HEK293 (cell line): ENCODE measurements at regions not wholly inside any gene's neighbourhood (a gene's known extent, or its start where the extent isn't known, plus 50 kb on each side); places are given as distances from the start of the nearest gene placed in this dataset.

ENCODE experiments used
- SP2 ChIP-seq: fragments of 450-650 bp; formaldehyde crosslinking; IDR thresholded peaks from 2 replicates; pipeline ENCODE4 v1.5.1; 2016; ENCODE audit warnings: missing biosample characterization, missing genetic modification characterization
- ZFP37 ChIP-seq: fragments of 450-650 bp; formaldehyde crosslinking; IDR thresholded peaks from 2 replicates; pipeline ENCODE4 v1.5.1; 2016; ENCODE audit warnings: missing biosample characterization, missing genetic modification characterization
- ZNF138 ChIP-seq: fragments of 450-650 bp; formaldehyde crosslinking; IDR thresholded peaks from 2 replicates; pipeline ENCODE4 v1.5.1; 2016; ENCODE audit warnings: missing biosample characterization, missing genetic modification characterization, borderline replicate concordance
- ZNF416 ChIP-seq: fragments of 450-650 bp; formaldehyde crosslinking; IDR thresholded peaks from 2 replicates; pipeline ENCODE4 v1.5.1; 2016; ENCODE audit warnings: missing biosample characterization, missing genetic modification characterization
- ZNF544 ChIP-seq: fragments of 450-650 bp; formaldehyde crosslinking; IDR thresholded peaks from 2 replicates; pipeline ENCODE4 v1.5.0; 2017; ENCODE audit warnings: missing biosample characterization, missing genetic modification characterization
- ZNF76 ChIP-seq: fragments of 450-650 bp; formaldehyde crosslinking; IDR thresholded peaks from 2 replicates; pipeline ENCODE4; 2016; ENCODE audit warnings: low read depth, missing biosample characterization, missing genetic modification characterization, borderline replicate concordance
- ZNF792 ChIP-seq: fragments of 450-650 bp; formaldehyde crosslinking; IDR thresholded peaks from 2 replicates; pipeline ENCODE4 v1.5.1; 2016; ENCODE audit warnings: missing biosample characterization, missing genetic modification characterization
- TF ChIP-seq, protein P1 (sequence below): fragments of 450-650 bp; formaldehyde crosslinking; IDR thresholded peaks from 2 replicates; pipeline ENCODE4 v1.5.1; 2016; ENCODE audit warnings: missing biosample characterization, missing genetic modification characterization
- TF ChIP-seq, protein P2 (sequence below): fragments of 450-650 bp; formaldehyde crosslinking; IDR thresholded peaks from 2 replicates; pipeline ENCODE4 v1.5.1; 2016; ENCODE audit warnings: missing biosample characterization, missing genetic modification characterization

DNA sequence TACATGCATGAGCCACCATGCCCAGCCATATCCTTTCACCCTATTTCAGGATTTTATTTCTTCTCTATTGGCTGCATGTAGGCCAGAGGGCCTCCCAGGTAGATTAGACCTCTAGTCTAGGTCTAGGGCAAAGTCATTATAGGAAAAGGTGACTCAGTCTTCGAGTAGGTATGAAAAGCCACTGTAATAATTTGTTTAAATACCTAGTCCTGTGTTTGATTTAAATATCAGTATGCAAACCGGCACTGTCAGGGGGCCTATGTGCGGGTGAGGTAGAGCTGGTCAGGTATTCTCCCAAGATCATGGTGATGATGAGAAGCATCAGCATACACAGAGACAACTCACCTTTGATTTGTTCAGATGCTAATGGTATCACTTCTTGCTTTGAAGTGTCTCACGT, 101.4 kb upstream of the UMPS start:
- no peak for TF ChIP-seq SP2 (tag by site-specific recombination)
- TF ChIP-seq, protein P1, sequence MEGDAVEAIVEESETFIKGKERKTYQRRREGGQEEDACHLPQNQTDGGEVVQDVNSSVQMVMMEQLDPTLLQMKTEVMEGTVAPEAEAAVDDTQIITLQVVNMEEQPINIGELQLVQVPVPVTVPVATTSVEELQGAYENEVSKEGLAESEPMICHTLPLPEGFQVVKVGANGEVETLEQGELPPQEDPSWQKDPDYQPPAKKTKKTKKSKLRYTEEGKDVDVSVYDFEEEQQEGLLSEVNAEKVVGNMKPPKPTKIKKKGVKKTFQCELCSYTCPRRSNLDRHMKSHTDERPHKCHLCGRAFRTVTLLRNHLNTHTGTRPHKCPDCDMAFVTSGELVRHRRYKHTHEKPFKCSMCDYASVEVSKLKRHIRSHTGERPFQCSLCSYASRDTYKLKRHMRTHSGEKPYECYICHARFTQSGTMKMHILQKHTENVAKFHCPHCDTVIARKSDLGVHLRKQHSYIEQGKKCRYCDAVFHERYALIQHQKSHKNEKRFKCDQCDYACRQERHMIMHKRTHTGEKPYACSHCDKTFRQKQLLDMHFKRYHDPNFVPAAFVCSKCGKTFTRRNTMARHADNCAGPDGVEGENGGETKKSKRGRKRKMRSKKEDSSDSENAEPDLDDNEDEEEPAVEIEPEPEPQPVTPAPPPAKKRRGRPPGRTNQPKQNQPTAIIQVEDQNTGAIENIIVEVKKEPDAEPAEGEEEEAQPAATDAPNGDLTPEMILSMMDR (tag by site-specific recombination): no peak
- no peak for TF ChIP-seq ZNF544 (tag by site-specific recombination)
- no peak for TF ChIP-seq ZNF138 (tag by site-specific recombination)
- no peak for TF ChIP-seq ZNF416 (tag by site-specific recombination)
- TF ChIP-seq ZFP37 (tag by site-specific recombination): no peak
- no peak for TF ChIP-seq ZNF792 (tag by site-specific recombination)
- TF ChIP-seq, protein P2, sequence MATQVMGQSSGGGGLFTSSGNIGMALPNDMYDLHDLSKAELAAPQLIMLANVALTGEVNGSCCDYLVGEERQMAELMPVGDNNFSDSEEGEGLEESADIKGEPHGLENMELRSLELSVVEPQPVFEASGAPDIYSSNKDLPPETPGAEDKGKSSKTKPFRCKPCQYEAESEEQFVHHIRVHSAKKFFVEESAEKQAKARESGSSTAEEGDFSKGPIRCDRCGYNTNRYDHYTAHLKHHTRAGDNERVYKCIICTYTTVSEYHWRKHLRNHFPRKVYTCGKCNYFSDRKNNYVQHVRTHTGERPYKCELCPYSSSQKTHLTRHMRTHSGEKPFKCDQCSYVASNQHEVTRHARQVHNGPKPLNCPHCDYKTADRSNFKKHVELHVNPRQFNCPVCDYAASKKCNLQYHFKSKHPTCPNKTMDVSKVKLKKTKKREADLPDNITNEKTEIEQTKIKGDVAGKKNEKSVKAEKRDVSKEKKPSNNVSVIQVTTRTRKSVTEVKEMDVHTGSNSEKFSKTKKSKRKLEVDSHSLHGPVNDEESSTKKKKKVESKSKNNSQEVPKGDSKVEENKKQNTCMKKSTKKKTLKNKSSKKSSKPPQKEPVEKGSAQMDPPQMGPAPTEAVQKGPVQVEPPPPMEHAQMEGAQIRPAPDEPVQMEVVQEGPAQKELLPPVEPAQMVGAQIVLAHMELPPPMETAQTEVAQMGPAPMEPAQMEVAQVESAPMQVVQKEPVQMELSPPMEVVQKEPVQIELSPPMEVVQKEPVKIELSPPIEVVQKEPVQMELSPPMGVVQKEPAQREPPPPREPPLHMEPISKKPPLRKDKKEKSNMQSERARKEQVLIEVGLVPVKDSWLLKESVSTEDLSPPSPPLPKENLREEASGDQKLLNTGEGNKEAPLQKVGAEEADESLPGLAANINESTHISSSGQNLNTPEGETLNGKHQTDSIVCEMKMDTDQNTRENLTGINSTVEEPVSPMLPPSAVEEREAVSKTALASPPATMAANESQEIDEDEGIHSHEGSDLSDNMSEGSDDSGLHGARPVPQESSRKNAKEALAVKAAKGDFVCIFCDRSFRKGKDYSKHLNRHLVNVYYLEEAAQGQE (tag by site-specific recombination): no peak
- no peak for TF ChIP-seq ZNF76 (tag by site-specific recombination)
